NT2/D1 (cell line): ENCODE measurements at regions not wholly inside any gene's neighbourhood (a gene's known extent, or its start where the extent isn't known, plus 50 kb on each side); places are given as distances from the start of the nearest gene placed in this dataset.
"Not testable (repeated sequence)": the region's sequence is repeated elsewhere in the genome, so short reads cannot be mapped to it uniquely, and the experiment has no call there.

ENCODE experiments used
- DNase-seq: peaks from one replicate; pipeline ENCODE4 v3.0.0-alpha.2; 2011; ENCODE audit warnings: low read depth, low spot score
- H3K27me3 ChIP-seq: 2 replicates; pipeline ENCODE4 v1.6.0; 2011; ENCODE audit warnings: mild to moderate bottlenecking; ENCODE audit not compliant: insufficient read length, insufficient read depth
- H3K36me3 ChIP-seq: 2 replicates; pipeline ENCODE4 v1.6.1; 2011; ENCODE audit warnings: mild to moderate bottlenecking, low read length, mixed read lengths; ENCODE audit not compliant: insufficient read depth, insufficient read length
- H3K4me1 ChIP-seq: 2 replicates; pipeline ENCODE4 v1.5.1; 2011; ENCODE audit not compliant: insufficient read depth, insufficient read length
- H3K4me3 ChIP-seq: 2 replicates; pipeline ENCODE4 v1.5.1; 2011; ENCODE audit warnings: low read depth; ENCODE audit not compliant: insufficient read length
- H3K9ac ChIP-seq: 2 replicates; pipeline ENCODE4 v1.6.0; 2011; ENCODE audit warnings: low read depth; ENCODE audit not compliant: insufficient read length
- H3K9me3 ChIP-seq: 2 replicates; pipeline ENCODE4 v1.5.1; 2011; ENCODE audit warnings: mild to moderate bottlenecking, low read length; ENCODE audit not compliant: insufficient read depth
- SUZ12 ChIP-seq: IDR thresholded peaks from 2 replicates; pipeline ENCODE4 v1.6.1; 2011; ENCODE audit not compliant: insufficient read length, insufficient read depth; ENCODE audit errors: extremely low read depth

- not testable (repeated sequence) for DNase-seq, H3K4me1 ChIP-seq, H3K36me3 ChIP-seq, H3K9me3 ChIP-seq
- Histone ChIP-seq H3K9ac (peak overlapping the region; percentile 61), H3K27me3 (peaks cover 26% of the 10 kb centered on the region), H3K4me3 (peak overlapping the region; percentile 59)
These were observed 135.1 kb downstream of the ZNF92 start for GRCh38 chr7:65508581-65509367.

- Histone ChIP-seq H3K4me3 (peak overlapping the region; percentile 59), H3K4me1 (no peaks in the 10 kb centered on the region), H3K9me3 (no peaks in the 10 kb centered on the region), H3K9ac (peak overlapping the region; percentile 61), H3K36me3 (no peaks in the 10 kb centered on the region), H3K27me3 (peaks cover 26% of the 10 kb centered on the region)
- TF ChIP-seq SUZ12 = no peak
- DNase-seq = no peak
These were observed 135.9 kb downstream of the ZNF92 start for GRCh38 chr7:65509368-65510186.

- peak overlapping the region; percentile 59 for H3K4me3 ChIP-seq
These were observed 136.5 kb downstream of the ZNF92 start for GRCh38 chr7:65510187-65510538.

GRCh38 chr7:65519751-65520150, 146.1 kb downstream of the ZNF92 start:
- not testable (repeated sequence) for H3K36me3 ChIP-seq, H3K4me3 ChIP-seq, DNase-seq, H3K4me1 ChIP-seq, H3K9me3 ChIP-seq, H3K27me3 ChIP-seq, H3K9ac ChIP-seq

More at GRCh38 chr7:65510187-65510538, 136.5 kb downstream of the ZNF92 start:
- peak overlapping the region; percentile 61 for H3K9ac ChIP-seq
- H3K4me1 ChIP-seq, DNase-seq, H3K36me3 ChIP-seq, H3K9me3 ChIP-seq: not testable (repeated sequence)
- peaks cover 26% of the 10 kb centered on the region for H3K27me3 ChIP-seq

GRCh38 chr7:65545465-65546161, 172.0 kb downstream of the ZNF92 start:
- H3K27me3 ChIP-seq, H3K9ac ChIP-seq, H3K4me1 ChIP-seq, H3K36me3 ChIP-seq, DNase-seq, H3K9me3 ChIP-seq, H3K4me3 ChIP-seq: not testable (repeated sequence)

GRCh38 chr7:65549589-65550443, 176.2 kb downstream of the ZNF92 start:
- not testable (repeated sequence) for H3K9ac ChIP-seq, H3K27me3 ChIP-seq, H3K36me3 ChIP-seq, H3K4me1 ChIP-seq, H3K9me3 ChIP-seq, H3K4me3 ChIP-seq, DNase-seq

GRCh38 chr7:65550444-65550809, 176.8 kb downstream of the ZNF92 start:
- not testable (repeated sequence) for H3K4me1 ChIP-seq, H3K27me3 ChIP-seq, H3K9ac ChIP-seq, H3K4me3 ChIP-seq, H3K36me3 ChIP-seq, H3K9me3 ChIP-seq, DNase-seq

GRCh38 chr7:65551042-65551441, 177.4 kb downstream of the ZNF92 start:
- H3K4me3 ChIP-seq, H3K9me3 ChIP-seq, H3K9ac ChIP-seq, H3K36me3 ChIP-seq, DNase-seq, H3K4me1 ChIP-seq, H3K27me3 ChIP-seq: not testable (repeated sequence)

GRCh38 chr7:65554553-65555476, 181.2 kb downstream of the ZNF92 start:
- H3K36me3 ChIP-seq, H3K4me1 ChIP-seq, DNase-seq, H3K9me3 ChIP-seq, H3K27me3 ChIP-seq, H3K9ac ChIP-seq, H3K4me3 ChIP-seq: not testable (repeated sequence)

- not testable (repeated sequence) for H3K9me3 ChIP-seq, H3K4me3 ChIP-seq, H3K27me3 ChIP-seq, H3K4me1 ChIP-seq, H3K9ac ChIP-seq, H3K36me3 ChIP-seq
- peak; percentile 8 for DNase-seq
These were observed 184.9 kb downstream of the ZNF92 start for GRCh38 chr7:65558584-65558983.
